GM18951 (cell line): ENCODE measurements at regions not wholly inside any gene's neighbourhood (a gene's known extent, or its start where the extent isn't known, plus 50 kb on each side); places are given as distances from the start of the nearest gene placed in this dataset.

ENCODE experiments used
- POLR2A ChIP-seq: IDR thresholded peaks from 4 replicates; pipeline ENCODE4 v1.6.1; 2011; ENCODE audit warnings: mild to moderate bottlenecking; ENCODE audit not compliant: insufficient read length, insufficient read depth; ENCODE audit errors: extremely low read depth
- in situ Hi-C: fragments of 300-500 bp; cut with MboI; formaldehyde crosslinking; loops from one replicate; pipeline ENCODE4 v1.12.0; 2022; ENCODE audit warnings: low sequenced_read_pairs, mixed read lengths, inconsistent platforms; ENCODE audit not compliant: unreplicated experiment

DNA sequence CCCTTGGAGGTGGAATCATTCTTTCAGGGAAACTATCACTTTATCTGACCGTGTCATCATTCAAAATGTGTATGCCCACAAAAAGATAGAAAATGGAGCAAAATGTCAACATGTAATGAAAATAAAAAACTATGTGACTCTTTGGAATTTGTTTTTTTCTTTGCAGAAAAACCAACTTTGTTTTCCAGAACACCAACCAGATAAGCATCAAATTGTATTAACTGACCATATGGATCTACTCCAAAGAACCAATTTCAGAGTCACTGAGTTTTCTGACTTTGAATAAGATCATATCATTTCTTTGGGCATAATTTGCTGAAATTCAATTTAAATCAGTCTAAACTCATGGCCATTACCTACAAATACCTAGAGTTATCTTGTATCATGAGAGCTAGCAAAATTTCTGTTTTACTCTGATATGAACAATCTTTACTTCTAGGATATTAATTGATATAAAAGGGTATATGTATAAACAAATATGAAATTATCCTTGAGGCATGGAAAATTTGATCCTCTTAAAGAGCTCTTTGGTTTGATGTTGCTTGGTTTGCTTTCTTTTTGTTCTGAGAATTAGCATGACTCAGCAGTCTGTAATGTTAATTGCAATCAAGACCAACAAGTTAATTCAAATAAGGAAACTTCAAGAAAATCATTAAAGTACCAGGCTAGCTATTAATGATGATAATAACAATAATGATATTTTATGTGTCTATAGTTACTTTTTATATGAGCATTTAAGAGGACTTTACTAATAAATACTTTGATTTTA lies 444.4 kb upstream of the MARCKS start:
- TF ChIP-seq POLR2A: no peak
- in situ Hi-C loops: no loop called here

DNA sequence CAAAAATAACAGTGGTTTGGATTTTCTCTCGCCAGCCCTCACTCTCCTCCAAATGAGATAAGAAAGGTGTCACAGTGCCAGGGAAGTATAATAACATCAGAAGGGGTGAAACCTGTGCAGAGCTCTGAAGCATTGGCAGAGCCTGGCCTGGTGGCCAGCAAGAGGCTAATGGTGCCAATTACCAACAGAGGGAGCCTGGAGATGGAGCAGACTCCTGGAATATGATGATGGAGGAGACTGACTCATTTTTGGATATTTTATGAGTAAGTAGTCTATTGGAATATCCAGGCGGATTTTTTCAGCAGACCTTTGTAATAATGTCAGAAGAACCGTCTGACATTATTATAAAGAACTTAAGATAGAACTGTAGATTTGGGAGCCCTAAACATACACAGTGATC lies 442.6 kb upstream of the MARCKS start:
- in situ Hi-C loops: no loop called here
- no peak for TF ChIP-seq POLR2A

- no peak for TF ChIP-seq POLR2A
- in situ Hi-C loops: no loop called here
Observed at GRCh38 chr6:113416170-113416569, 441.0 kb upstream of the MARCKS start.

DNA sequence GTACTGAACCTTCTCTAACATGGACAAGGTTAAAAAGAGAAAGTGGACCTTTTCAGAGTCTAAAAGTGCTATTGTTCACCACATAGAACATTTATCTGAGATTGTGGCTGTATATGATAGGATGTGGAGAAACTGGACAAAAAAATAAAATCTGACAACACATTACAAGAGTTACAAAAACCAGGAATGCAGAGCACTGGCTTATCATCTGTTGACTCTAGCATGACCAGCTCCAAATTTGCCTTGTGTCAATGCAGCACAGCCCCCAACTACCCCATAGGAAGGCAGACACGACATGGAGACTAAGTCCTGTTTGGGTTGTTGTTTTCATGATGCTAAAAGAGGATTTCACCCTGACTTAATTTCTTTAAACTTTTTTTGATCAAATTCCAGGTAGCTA lies 436.9 kb upstream of the MARCKS start:
- TF ChIP-seq POLR2A: no peak
- in situ Hi-C loops: no loop called here

- TF ChIP-seq POLR2A: no peak
- in situ Hi-C loops: no loop called here
Observed at GRCh38 chr6:113421997-113422396, 435.1 kb upstream of the MARCKS start.

- TF ChIP-seq POLR2A: no peak
- in situ Hi-C loops: no loop called here
Observed at GRCh38 chr6:113423956-113424355, 433.2 kb upstream of the MARCKS start.

DNA sequence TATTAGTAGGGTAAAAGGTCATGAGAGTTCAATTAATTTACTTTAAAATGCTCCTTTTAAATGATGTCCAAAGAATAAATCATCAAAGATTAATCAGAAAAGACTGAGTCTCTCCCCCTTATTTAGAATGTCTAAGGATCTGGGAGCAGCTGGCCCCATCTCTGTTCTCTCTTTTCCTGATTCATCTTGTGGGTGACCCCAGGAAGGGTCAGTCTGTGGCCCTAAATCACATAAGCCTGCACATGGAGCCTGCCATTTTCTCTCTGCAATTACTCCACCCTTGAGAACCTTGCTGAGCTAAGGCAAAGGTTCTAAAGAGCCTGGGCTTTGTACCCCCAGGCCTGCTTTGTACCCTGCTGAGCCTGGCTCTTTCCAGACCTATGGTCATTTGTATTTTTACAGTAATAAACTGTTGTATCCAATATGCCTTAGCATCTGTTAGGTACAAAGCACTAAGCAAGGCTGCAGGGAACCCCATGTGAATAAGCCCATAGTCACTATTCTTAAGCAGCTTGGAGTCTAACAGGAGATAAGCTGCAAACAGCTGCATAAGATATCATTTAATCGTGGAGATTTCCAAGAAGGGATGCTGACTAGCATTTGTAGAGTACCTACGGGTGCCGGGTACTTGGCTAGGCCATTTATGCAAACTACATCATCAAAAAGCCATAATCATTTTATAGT lies 431.0 kb upstream of the MARCKS start:
- in situ Hi-C loops: no loop called here
- no peak for TF ChIP-seq POLR2A

GRCh38 chr6:113427617-113428016 lies 429.5 kb upstream of the MARCKS start:
- in situ Hi-C loops: no loop called here
- no peak for TF ChIP-seq POLR2A

DNA sequence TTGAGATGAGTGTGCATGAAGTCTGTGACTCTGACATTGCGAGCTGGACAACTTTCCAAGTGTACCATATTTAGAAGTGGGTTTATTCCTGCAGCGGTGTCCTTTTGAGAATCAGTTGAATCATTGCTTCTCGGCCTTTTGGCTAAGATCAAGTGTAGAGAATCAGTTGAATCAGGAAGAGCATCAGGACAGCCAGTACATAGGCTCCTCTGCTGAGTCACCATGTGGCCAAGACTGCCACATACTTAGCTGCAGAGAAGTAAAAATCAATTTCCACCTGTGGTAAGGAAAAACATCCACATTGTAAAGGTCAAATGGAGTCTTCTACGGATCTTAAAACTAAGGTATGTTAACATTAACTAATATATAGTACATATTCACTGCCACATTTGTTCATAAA lies 428.4 kb upstream of the MARCKS start:
- no peak for TF ChIP-seq POLR2A

GRCh38 chr6:113432521-113433334 lies 424.4 kb upstream of the MARCKS start:
- no peak for TF ChIP-seq POLR2A
- in situ Hi-C loops: no loop called here

More for the DNA sequence above, 428.4 kb upstream of the MARCKS start:
- in situ Hi-C loops: no loop called here

GRCh38 chr6:113433335-113433991 lies 423.7 kb upstream of the MARCKS start:
- no peak for TF ChIP-seq POLR2A
- in situ Hi-C loops: no loop called here

DNA sequence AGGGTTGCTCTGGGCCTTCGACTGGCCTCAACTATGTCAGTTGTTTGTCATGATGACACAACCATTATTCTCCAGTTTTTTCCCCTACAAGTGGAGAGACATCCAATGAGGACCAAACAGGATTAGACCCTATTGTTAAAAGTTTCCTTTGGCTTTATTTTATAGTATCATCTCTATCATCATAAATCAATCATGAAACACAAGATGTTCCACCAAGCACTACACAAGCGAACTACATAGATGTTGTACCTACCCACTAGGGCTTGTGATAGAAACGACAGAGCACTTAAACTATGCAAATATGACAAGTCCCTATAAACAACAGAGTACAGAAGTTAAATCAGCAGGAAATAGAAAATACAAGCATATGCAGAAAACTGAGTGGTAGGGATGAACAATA lies 422.5 kb upstream of the MARCKS start:
- in situ Hi-C loops: no loop called here
- no peak for TF ChIP-seq POLR2A

DNA sequence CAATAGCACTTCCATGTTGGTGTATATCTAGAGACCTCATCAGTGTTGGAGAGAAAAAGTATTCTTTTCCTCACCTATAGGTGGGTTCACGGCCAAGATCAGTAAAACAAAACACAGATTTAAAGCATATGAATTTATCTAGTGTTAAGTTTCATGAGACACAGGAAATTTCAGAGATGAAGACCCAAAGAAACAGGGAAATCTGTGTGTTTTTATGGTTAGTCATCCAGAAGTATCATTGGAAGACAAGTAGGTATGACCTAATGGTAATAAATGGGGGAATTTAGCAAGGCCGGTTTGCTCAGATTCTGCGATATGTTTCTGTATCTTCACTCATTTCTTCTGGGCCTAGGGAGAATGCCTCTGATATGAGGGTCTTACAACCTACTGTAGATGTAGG lies 419.6 kb upstream of the MARCKS start:
- in situ Hi-C loops: no loop called here
- TF ChIP-seq POLR2A: no peak
